PC-9 (cell line): ENCODE measurements at regions not wholly inside any gene's neighbourhood (a gene's known extent, or its start where the extent isn't known, plus 50 kb on each side); places are given as distances from the start of the nearest gene placed in this dataset.

Source experiments
- CTCF ChIP-seq: fragments of 200-600 bp; sonication (generic); conservative IDR thresholded peaks from 2 replicates; pipeline ENCODE4 v1.6.1; 2017; ENCODE audit warnings: mixed run types, antibody characterized with exemption, mild to moderate bottlenecking, moderate library complexity
- EZH2 ChIP-seq: fragments of 200-600 bp; sonication (generic); IDR thresholded peaks from 2 replicates; pipeline ENCODE4 v1.8.0; 2017; ENCODE audit warnings: antibody characterized with exemption, low read depth

- no peak for TF ChIP-seq CTCF
- no peak for TF ChIP-seq EZH2
Measured at GRCh38 chr1:68291688-68292384, 59.5 kb upstream of the WLS start.
